HEK293T (cell line): ENCODE measurements at regions not wholly inside any gene's neighbourhood (a gene's known extent, or its start where the extent isn't known, plus 50 kb on each side); places are given as distances from the start of the nearest gene placed in this dataset.

Experiments used
- CTCF ChIA-PET: fragments of 350-600 bp; formaldehyde crosslinking; extraction: SDS; loops from one replicate; lab custom pipeline; 2021; ENCODE audit warnings: antibody characterized with exemption, inconsistent platforms; lab: Yijun Ruan, JAX
- POLR2A ChIA-PET: fragments of 350-600 bp; formaldehyde crosslinking; extraction: SDS; loops from one replicate; lab custom pipeline; 2020; ENCODE audit warnings: antibody characterized with exemption, inconsistent platforms; lab: Yijun Ruan, JAX
- DNase-seq: peaks from one replicate; pipeline ENCODE4 v3.0.0; 2012; ENCODE audit warnings: mixed read lengths; ENCODE audit errors: extremely low spot score
- ARNT ChIP-seq: fragments of 450-650 bp; IDR thresholded peaks from 2 replicates; pipeline ENCODE4 v1.6.1; 2017; ENCODE audit warnings: mild to moderate bottlenecking
- BHLHE40 ChIP-seq: fragments of 450-650 bp; IDR thresholded peaks from 2 replicates; pipeline ENCODE4 v1.6.1; 2016; ENCODE audit warnings: mild to moderate bottlenecking, moderate library complexity, borderline replicate concordance
- CTBP1 ChIP-seq: fragments of 450-650 bp; IDR thresholded peaks from 2 replicates; pipeline ENCODE4 v1.6.1; 2016; ENCODE audit warnings: borderline replicate concordance
- ELF4 ChIP-seq: fragments of 450-650 bp; IDR thresholded peaks from 2 replicates; pipeline ENCODE4 v1.6.1; 2017; ENCODE audit warnings: antibody characterized with exemption
- FOXA1 ChIP-seq: fragments of 450-650 bp; IDR thresholded peaks from 2 replicates; pipeline ENCODE4 v1.6.1; 2016; ENCODE audit warnings: mild to moderate bottlenecking
- FOXK2 ChIP-seq: fragments of 450-650 bp; IDR thresholded peaks from 2 replicates; pipeline ENCODE4 v1.6.1; 2016; ENCODE audit warnings: mild to moderate bottlenecking
- FOXM1 ChIP-seq: fragments of 450-650 bp; IDR thresholded peaks from 2 replicates; pipeline ENCODE4 v1.6.1; 2017; ENCODE audit warnings: mild to moderate bottlenecking, borderline replicate concordance
- HDGF ChIP-seq: fragments of 450-650 bp; IDR thresholded peaks from 2 replicates; pipeline ENCODE4 v1.6.1; 2017; ENCODE audit warnings: antibody characterized with exemption, borderline replicate concordance
- L3MBTL2 ChIP-seq: fragments of 450-650 bp; conservative IDR thresholded peaks from 2 replicates; pipeline ENCODE4 v1.6.1; 2016; ENCODE audit warnings: mild to moderate bottlenecking
- LEF1 ChIP-seq: fragments of 450-650 bp; IDR thresholded peaks from 2 replicates; pipeline ENCODE4 v1.6.1; 2017; ENCODE audit warnings: mild to moderate bottlenecking, borderline replicate concordance
- NFRKB ChIP-seq: fragments of 450-650 bp; IDR thresholded peaks from 2 replicates; pipeline ENCODE4 v1.6.1; 2016; ENCODE audit warnings: mild to moderate bottlenecking, moderate library complexity
- SP1 ChIP-seq: fragments of 450-650 bp; IDR thresholded peaks from 2 replicates; pipeline ENCODE4 v1.6.1; 2017
- SUZ12 ChIP-seq: fragments of 450-650 bp; IDR thresholded peaks from 2 replicates; pipeline ENCODE4 v1.6.1; 2016; ENCODE audit warnings: mild to moderate bottlenecking
- TARDBP ChIP-seq: fragments of 450-650 bp; IDR thresholded peaks from 2 replicates; pipeline ENCODE4 v1.6.1; 2016
- ZNF384 ChIP-seq: fragments of 450-650 bp; IDR thresholded peaks from 2 replicates; pipeline ENCODE4 v1.6.1; 2016
- TF ChIP-seq, protein P1 (sequence below): fragments of 450-650 bp; IDR thresholded peaks from 2 replicates; pipeline ENCODE4 v1.6.1; 2016

DNA sequence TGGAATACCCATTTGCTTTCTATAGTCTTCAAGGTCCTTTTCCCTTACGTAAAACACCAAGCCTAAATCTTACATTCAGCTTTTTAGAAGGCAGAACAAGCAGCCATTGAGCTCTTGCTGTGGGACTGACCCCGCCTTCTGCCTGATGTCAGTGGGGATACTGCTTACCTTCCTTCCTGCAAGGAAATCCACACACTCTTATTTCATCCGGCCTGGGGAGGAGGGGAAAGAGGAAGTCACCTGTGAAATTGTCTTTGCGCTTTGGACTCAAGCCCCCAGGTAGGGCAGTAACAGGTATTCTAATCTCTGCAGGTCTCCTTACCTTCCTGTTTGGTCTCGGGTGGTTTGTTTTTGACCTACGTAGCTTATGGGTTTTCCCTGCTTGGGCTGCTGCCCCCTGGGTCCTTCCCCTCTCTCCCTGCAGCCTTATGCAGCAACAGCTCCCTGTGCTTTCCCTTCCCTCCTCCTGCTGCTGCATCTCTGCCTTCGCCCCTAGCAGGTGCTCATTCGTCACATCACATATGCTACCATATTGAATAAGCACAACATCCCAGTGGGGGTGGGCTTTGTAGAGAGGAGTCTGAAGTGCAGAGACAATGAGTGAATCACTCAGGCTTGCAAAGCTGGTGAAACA, 402.5 kb upstream of the TRIB2 start:
- no peak for DNase-seq
- no peak for TF ChIP-seq HDGF
- no peak for TF ChIP-seq SUZ12
- no peak for TF ChIP-seq CTBP1
- TF ChIP-seq FOXK2 = no peak
- TF ChIP-seq L3MBTL2 = no peak
- TF ChIP-seq TARDBP = no peak
- TF ChIP-seq, protein P1, sequence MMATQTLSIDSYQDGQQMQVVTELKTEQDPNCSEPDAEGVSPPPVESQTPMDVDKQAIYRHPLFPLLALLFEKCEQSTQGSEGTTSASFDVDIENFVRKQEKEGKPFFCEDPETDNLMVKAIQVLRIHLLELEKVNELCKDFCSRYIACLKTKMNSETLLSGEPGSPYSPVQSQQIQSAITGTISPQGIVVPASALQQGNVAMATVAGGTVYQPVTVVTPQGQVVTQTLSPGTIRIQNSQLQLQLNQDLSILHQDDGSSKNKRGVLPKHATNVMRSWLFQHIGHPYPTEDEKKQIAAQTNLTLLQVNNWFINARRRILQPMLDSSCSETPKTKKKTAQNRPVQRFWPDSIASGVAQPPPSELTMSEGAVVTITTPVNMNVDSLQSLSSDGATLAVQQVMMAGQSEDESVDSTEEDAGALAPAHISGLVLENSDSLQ = no peak
- no peak for TF ChIP-seq NFRKB
- TF ChIP-seq FOXM1 = no peak
- TF ChIP-seq BHLHE40 = no peak
- TF ChIP-seq ARNT = no peak
- no peak for TF ChIP-seq ZNF384
- no peak for TF ChIP-seq SP1
- no peak for TF ChIP-seq FOXA1
- TF ChIP-seq ELF4 = no peak
- no peak for TF ChIP-seq LEF1
- POLR2A ChIA-PET = interaction anchor here (0.6 to 1.0 kb wide), 2 partner anchors 43 to 402 kb away, joined by 3 to 4 read pairs; partner anchors contain the start of gene TRIB2
- CTCF ChIA-PET = no interaction called here

DNA sequence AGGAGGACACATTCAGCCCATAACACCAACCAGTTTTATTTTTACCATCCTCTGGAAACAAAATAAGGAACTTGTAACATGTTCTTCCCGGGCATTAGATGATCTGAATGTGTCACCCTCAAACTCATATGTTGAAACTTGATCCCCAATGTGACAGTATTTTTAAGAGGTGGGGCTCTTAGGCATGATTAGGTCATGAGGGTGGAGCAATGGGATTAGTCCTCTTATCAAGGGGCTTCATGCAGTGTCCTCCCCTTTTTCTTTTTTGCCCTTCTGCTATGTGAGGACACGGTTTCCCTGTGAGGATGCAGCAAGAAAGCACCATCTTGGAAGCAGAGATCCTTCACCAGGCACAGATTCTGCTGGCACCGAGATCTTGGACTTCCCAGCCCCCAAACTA, 401.5 kb upstream of the TRIB2 start:
- TF ChIP-seq L3MBTL2 (no peak), ARNT (no peak), HDGF (no peak), FOXA1 (no peak), BHLHE40 (no peak), CTBP1 (no peak), TARDBP (no peak), ELF4 (no peak), FOXK2 (no peak), NFRKB (no peak), FOXM1 (no peak), SUZ12 (no peak), LEF1 (no peak), ZNF384 (no peak), SP1 (no peak)
- TF ChIP-seq, protein P1 = no peak
- POLR2A ChIA-PET = no interaction called here
- CTCF ChIA-PET = no interaction called here
- no peak for DNase-seq

DNA sequence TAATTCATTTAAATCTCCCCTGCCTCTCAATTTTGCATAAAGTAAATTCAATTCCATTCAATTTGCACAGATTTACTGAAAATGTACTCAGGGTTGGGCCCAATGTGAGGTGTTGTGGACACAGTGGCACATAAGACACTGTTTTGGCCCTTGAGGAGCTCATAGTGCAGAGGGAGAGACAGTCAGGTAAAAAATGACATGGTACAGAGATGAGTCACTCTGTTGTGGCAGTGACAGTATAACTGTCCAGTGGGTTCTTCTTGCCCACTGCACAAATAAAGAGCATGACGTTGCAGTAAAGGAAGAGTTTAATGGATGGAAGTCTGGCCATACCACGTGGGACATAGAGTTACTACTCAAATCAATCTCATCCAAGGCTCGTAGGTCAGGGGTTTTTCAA, 400.3 kb upstream of the TRIB2 start:
- ChIA-PET POLR2A (interaction anchor here (1.5 kb wide), 1 partner anchor 12 kb away, joined by 3 read pairs; no protein-coding TSS in a partner anchor), CTCF (no interaction called here)
- DNase-seq = no peak
- no peak for TF ChIP-seq FOXM1

DNA sequence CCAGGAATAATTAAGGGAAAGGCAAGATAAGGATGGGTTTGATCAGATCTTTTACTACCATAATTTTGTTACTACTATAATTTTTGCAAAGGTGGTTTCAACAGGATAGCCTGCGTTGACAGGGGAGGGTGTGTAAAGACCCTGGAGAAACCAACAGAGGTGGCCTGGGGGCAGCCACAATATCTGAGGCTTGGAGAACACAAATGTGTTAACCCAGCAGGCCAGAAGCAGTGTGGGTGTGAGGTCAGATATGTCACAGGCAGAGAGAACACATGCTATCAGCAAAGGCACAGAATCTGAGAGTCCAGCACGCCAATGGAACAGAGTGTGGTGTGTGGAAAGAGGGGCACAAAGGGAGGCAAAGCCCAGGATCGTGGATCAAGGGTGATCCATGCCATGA, 399.4 kb upstream of the TRIB2 start:
- ChIA-PET POLR2A (interaction anchor here (1.5 kb wide), 1 partner anchor 12 kb away, joined by 3 read pairs; no protein-coding TSS in a partner anchor), CTCF (no interaction called here)
- no peak for TF ChIP-seq SUZ12
- TF ChIP-seq ELF4 = no peak
- no peak for TF ChIP-seq FOXM1
- TF ChIP-seq ARNT = no peak
- TF ChIP-seq HDGF = no peak
- TF ChIP-seq FOXA1 = no peak
- TF ChIP-seq FOXK2 = no peak
- TF ChIP-seq NFRKB = no peak
- no peak for TF ChIP-seq SP1
- TF ChIP-seq LEF1 = no peak
- TF ChIP-seq L3MBTL2 = no peak
- TF ChIP-seq, protein P1 = no peak
- TF ChIP-seq ZNF384 = no peak
- TF ChIP-seq CTBP1 = no peak
- TF ChIP-seq TARDBP = no peak
- no peak for TF ChIP-seq BHLHE40

DNA sequence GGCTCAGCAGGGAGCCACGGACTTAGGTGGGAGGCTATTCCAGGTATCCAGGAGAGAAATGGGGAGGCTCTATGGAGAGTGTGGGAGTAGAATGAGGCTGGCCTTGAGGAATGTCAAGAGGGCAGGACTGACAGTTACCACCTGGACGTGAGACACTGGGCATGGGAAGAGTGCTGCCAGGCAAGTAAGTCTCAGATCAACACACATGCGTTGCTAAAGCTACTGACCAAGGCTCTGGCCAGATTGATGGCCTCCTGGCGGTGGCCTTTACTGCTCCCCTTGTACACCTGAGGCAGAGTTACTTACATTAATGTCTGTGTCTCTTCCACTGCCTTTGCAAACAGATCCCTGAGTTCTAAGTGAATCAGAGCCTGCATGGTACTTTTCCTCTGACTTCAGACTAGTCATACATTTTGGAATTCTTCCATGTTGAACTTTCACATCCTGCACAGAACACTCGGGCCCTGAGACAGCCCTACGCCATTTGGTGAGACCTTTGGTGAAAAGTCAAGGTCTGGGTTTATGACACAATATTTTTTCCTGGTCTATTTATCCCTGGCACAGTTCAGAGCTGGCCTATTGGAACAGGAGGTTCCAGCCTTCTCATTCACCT, 398.8 kb upstream of the TRIB2 start:
- CTCF ChIA-PET = interaction anchor here (0.8 kb wide), 1 partner anchor 533 kb away, joined by 5 read pairs; no protein-coding TSS in a partner anchor
- no peak for TF ChIP-seq L3MBTL2
- TF ChIP-seq ELF4 = no peak
- TF ChIP-seq SUZ12 = no peak
- no peak for TF ChIP-seq TARDBP
- no peak for TF ChIP-seq FOXM1
- TF ChIP-seq FOXK2 = no peak
- no peak for TF ChIP-seq FOXA1
- POLR2A ChIA-PET = interaction anchor here (1.5 kb wide), 1 partner anchor 13 kb away, joined by 3 read pairs; no protein-coding TSS in a partner anchor

More for the DNA sequence above, 399.4 kb upstream of the TRIB2 start:
- no peak for DNase-seq

More for the DNA sequence above, 398.8 kb upstream of the TRIB2 start:
- no peak for DNase-seq
